ENCODE measurements at regions not wholly inside any gene's neighbourhood (a gene's known extent, or its start where the extent isn't known, plus 50 kb on each side); places are given as distances from the start of the nearest gene placed in this dataset.

DNA sequence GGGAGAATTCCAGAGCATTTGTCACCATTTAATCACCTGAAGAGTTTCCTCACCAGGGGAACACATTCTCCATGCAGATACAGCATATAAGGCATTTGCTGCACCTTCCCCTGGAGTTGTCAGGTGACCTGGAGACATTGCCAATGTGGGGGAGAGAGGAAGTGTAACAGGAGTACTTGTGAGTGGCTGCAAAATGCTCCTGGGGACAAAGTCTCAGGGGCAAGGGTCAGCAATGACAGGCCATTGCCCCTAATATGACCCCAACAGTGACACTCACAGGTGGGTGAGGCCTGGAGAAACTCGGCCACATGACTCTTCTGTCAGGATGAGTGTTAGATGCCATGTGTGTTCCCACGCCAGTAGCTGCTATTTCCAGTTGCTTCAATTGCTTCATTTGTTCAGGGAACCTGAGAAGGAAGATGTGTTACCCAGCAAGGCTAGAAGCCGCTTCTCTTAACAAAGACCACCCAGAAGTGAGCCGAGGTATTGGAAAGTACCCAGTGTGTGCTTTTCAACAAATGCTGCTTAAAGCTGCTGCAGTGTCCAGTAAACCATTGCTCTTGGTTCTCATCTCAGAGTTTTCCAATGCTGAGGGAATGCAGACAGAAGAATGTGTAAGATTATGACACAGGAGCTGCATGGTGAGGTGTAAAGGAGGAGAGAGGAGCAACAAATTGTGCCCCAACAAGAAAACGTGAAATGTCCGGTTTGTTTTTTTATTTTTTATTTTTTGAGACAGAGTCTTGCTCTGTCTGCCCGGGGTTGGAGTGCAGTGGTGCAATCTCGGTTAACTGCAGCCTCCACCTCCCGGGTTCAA lies 128.2 kb upstream of the SLC44A1 start:
- TF ChIP-seq, protein P1, sequence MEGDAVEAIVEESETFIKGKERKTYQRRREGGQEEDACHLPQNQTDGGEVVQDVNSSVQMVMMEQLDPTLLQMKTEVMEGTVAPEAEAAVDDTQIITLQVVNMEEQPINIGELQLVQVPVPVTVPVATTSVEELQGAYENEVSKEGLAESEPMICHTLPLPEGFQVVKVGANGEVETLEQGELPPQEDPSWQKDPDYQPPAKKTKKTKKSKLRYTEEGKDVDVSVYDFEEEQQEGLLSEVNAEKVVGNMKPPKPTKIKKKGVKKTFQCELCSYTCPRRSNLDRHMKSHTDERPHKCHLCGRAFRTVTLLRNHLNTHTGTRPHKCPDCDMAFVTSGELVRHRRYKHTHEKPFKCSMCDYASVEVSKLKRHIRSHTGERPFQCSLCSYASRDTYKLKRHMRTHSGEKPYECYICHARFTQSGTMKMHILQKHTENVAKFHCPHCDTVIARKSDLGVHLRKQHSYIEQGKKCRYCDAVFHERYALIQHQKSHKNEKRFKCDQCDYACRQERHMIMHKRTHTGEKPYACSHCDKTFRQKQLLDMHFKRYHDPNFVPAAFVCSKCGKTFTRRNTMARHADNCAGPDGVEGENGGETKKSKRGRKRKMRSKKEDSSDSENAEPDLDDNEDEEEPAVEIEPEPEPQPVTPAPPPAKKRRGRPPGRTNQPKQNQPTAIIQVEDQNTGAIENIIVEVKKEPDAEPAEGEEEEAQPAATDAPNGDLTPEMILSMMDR (IDR thresholded peaks at IDR 0.05; ENCODE audit: low read depth, low read length) = no peak
- TF ChIP-seq EZH2phosphoT487 (IDR thresholded peaks at IDR 0.05; ENCODE audit: low read depth) = no peak
